ENCODE measurements at regions not wholly inside any gene's neighbourhood (a gene's known extent, or its start where the extent isn't known, plus 50 kb on each side); places are given as distances from the start of the nearest gene placed in this dataset.

DNA sequence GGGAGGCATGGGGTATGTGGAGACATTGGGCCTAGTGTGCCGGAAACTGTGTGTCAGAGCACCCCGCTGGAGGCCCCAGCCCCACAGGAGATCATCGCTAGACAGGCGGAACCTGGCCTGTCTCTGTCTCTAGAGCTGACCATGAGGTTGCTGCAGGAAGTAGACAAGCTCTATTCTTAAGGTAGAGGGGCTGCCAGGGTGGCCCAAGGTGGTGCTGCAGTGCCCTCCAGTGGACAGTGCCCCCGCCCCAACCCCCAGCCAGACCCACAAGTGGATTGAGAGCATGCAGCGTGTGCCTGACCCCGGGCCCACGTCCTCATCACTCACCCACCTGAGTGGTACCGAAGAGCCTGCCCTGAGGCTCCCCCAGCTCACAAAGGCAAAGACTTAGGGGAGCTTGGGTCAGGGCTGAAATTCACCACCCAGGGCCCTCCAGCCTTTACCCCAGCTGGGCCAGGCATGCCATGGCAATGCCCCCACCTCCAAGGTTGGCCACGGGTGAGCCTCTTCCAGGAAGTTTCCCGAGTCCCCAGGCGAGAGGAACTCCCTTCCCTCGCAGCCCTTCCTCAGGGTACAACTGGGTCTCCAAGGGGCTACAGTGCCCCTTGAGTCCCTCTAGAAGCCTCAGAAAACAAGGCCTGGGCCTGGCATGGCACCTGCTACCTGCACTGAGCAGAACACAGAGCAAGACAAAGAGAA is 155.0 kb downstream of the TTC32 start:
- no peak for DNase-seq

DNA sequence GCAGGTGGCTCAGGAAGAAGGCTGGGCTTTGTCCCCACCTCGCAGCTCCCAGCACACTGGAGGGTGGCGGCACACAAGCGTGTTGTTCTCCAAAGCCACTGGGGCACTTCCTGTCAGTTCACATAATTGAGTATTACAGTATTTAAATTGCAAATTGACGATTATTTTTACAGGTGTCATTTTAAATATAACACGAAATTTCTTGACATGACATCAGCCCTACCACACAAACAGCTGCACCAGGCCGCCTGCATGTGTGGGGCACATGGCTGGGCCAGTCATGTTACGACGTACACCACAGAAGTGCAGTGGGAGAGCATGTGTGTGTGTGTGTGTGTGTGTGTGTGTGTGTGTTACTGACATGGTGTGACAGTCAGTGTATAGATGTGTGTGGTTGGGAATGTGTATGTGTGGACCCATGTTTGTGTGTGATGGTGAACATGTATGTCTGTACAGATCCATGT is 155.6 kb downstream of the TTC32 start:
- no peak for DNase-seq

GRCh38 chr2:19745318-19746136 is 156.3 kb downstream of the TTC32 start:
- no peak for DNase-seq

- DNase-seq: no peak
Measured at GRCh38 chr2:19744456-19745199, 157.2 kb downstream of the TTC32 start.

- DNase-seq: no peak
Measured at GRCh38 chr2:19743641-19744040, 158.1 kb downstream of the TTC32 start.

GRCh38 chr2:19742872-19743271 is 158.9 kb downstream of the TTC32 start:
- no peak for DNase-seq

- DNase-seq: no peak
Measured at GRCh38 chr2:19739256-19739655, 162.5 kb downstream of the TTC32 start.

DNA sequence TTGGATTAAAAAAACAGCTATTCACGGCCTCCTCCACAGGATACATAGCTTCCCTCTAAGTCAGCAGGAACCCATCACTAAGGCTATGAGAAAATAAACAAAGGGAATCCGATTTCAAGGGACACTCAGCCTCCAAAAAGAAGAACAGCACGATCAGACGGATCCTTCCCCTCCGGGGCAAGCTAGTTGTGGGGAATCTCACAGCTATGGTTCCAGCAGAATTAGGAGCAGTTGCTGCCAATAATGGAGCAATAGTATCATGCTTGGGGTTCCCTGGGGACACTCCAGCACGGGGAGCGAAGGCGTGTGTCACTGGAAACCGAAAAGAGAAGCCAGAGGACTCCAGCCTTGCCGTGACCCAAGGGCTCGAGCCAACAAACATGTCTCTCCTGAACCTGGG is 163.1 kb downstream of the TTC32 start:
- no peak for DNase-seq

- DNase-seq: no peak
Measured at GRCh38 chr2:19736191-19736831, 165.5 kb downstream of the TTC32 start.

DNA sequence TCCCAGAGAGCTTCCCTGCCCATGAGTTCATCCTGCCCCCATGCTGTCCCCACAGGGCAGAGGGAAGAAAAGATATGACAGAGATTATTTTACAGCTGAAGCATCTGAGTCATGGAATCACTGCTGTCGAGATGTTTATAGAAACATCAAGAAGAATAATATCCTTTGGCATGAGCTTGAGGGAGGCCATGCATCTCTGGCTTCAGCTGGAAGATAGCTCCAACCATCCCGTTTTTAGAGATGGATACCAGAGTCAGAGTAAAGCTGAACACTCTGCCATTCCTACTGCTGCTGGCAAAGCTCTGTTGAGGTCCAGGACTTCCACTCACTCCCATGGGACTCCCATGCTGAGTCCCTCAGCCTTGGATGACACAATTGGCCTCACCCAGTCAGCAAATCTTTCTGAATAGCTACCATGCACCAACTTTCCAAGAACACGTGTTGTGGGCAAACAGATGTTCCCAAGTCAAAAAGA is 167.8 kb downstream of the TTC32 start:
- no peak for DNase-seq

GRCh38 chr2:19733390-19733789 is 168.4 kb downstream of the TTC32 start:
- DNase-seq: no peak

GRCh38 chr2:19732255-19732654 is 169.5 kb downstream of the TTC32 start:
- no peak for DNase-seq

DNA sequence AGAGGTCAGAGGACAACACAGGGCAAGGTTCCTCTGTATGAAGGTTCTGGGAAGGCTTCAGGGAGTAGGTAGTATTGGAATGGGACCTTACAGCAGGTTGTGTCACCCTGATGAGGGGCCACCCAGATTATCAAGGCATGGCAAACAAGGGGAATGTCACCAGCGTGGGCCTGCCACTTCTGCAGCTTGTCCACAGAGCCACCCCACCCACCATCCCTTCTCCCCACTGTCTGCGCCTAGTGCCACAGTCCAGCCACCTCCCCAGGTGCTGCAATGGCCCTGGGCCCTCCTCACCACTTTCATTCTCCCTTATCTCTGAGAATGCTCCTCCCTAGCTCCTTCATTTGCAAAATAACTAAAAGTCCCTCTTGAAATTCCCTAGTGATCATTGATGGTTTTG is 170.3 kb downstream of the TTC32 start:
- DNase-seq: no peak

DNA sequence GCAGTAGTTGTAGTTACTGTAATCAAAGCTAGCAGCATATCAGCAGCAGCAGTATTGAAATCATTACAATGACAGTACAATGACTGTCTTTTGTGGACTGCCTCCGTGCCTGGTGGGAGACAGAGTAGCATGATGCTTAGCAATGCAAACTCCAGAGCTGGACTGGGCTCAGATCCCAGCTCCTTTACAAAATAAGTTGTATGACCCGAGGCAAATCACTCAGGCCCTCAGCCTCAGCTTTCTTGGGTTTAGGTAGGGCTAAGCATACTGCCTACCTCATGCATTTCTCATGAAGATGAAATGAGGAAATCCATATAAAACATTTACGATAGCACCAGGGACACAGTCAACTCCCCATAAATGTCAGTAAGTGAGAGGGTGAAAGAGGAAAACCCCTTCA is 170.7 kb downstream of the TTC32 start:
- DNase-seq: no peak

GRCh38 chr2:19728125-19728524 is 173.7 kb downstream of the TTC32 start:
- DNase-seq: no peak

DNA sequence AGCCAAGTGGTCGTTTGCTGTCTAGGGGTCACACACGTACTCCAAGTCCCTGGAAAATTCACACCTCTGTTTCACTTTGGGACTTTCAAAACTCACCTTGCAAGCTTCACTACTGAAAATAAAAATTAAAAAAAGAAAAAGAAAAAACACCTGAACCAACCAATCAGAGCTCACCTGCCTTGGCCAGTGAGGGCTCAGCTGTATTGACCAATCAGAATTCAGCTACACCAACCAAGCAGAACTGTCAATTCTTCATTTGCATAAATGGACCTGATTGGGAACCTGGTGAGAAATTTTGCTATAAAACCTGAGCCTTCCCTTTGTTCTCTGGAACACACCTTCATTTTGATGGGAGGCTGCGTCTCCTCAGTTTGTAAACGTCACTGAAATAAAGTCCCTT is 176.4 kb downstream of the TTC32 start:
- no peak for DNase-seq

DNA sequence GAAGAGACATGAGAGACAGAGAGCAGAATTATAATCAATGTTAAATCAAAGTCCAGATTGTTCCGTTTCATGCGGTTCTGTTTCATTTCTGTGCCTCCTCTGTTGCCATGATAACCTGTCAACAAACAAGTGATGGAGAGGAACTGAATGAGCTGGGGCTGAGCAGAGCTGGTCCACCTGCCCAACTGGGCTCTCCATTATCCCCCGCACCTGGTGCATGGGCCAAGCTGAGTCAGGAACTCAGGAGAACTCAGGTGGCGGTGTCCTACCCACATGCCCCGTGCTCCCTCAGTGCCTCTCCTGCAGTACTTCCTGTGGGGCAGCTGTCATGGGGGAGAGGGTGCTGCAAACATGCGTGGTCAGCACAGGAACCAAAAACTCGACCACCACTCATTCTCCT is 178.8 kb downstream of the TTC32 start:
- peak; percentile 10 for DNase-seq

DNA sequence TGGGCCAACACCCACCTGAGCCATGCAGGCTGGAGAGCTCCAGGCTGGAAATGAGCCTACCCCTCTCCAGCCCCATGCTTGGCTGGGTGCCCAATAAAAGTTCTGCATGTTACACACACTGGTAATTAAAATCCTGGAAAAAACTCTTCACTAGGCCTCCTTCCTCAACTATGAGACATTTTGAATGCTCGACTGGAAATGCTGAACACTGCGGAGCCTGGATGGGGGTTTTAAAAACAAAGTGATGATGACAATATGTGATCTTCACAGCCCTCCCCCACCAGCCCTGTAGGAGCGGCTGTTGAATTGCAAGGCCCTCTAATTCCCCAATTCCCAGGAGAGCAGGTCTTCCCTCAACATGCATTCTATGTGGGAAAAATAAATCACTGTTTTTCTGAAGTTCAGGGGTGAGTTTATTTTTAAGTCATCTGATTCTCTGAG is 179.2 kb downstream of the TTC32 start:
- no peak for DNase-seq

DNA sequence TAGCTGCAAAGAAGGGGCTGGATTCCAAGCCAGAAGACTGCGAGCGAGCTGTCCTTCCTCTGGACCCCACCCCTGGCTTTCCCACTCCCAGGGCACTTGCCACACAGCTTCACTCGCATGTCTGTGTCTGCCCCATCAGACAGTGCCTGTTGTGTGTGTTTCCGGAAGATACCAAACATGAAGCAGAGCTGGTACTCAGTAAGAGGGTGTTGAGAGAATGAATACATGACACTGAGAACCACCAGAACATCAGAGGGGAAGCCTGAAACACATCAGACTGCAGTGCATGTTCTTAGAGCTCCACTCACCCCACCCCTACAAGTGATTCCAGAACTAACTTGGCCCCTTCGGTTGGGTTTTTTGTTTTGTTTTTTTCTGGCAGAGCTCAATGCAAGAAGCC is 181.5 kb downstream of the TTC32 start:
- no peak for DNase-seq

- no peak for DNase-seq
Measured at GRCh38 chr2:19719540-19719939, 182.2 kb downstream of the TTC32 start.

- DNase-seq: no peak
Measured at GRCh38 chr2:19717446-19717845, 184.3 kb downstream of the TTC32 start.

- no peak for DNase-seq
Measured at GRCh38 chr2:19714926-19715325, 186.9 kb downstream of the TTC32 start.

GRCh38 chr2:19712850-19713249 is 188.9 kb downstream of the TTC32 start:
- DNase-seq: no peak
